SK-N-SH (cell line): ENCODE measurements at regions not wholly inside any gene's neighbourhood (a gene's known extent, or its start where the extent isn't known, plus 50 kb on each side); places are given as distances from the start of the nearest gene placed in this dataset.

Source experiments
- CTCF ChIA-PET: fragments of 300-600, 350-600 bp; formaldehyde crosslinking; extraction: SDS; loops from one replicate; lab custom pipeline; 2021; lab: Yijun Ruan, JAX
- POLR2A ChIA-PET: fragments of 350-600 bp; sonication (Branson Sonifier 250); formaldehyde crosslinking; extraction: SDS; loops from one replicate; lab custom pipeline; 2020; ENCODE audit warnings: antibody characterized with exemption, inconsistent platforms; lab: Yijun Ruan, JAX
- DNase-seq: peaks from one replicate; pipeline ENCODE4 v3.0.0; 2012
- H2AFZ ChIP-seq: fragments of 200-600 bp; sonication (generic); 2 replicates; pipeline ENCODE4 v1.8.1; 2016; ENCODE audit warnings: antibody characterized with exemption, mild to moderate bottlenecking, low read depth
- H3F3A ChIP-seq: fragments of 200-600 bp; sonication (generic); replicated peaks from 2 replicates; pipeline ENCODE3; 2016; ENCODE audit warnings: antibody characterized with exemption, mild to moderate bottlenecking; ENCODE audit not compliant: insufficient read depth
- H3K27ac ChIP-seq, 2 experiments: fragments of 200-500 bp in 1 of 2; fragments of 200-600 bp in 1 of 2; sonication (Bioruptor generic) in 1 of 2; sonication (generic), shearing (Covaris generic) in 1 of 2; 2 replicates each; pipeline versions ENCODE4 v1.5.1 to v1.6.1; 2014 to 2016; ENCODE audit warnings: low read depth in 2 of 2, inconsistent platforms in 1 of 2, low read length in 1 of 2, mild to moderate bottlenecking in 1 of 2, mixed read lengths in 1 of 2
- H3K27me3 ChIP-seq: fragments of 200-600 bp; sonication (generic), shearing (Covaris generic); 2 replicates; pipeline ENCODE4 v1.6.1; 2016; ENCODE audit warnings: mixed run types; ENCODE audit not compliant: insufficient read depth
- H3K36me3 ChIP-seq, 2 experiments: fragments of 200-500 bp in 1 of 2; fragments of 200-600 bp in 1 of 2; sonication (Bioruptor generic) in 1 of 2; sonication (generic) in 1 of 2; replicated peaks in 1 of 2; 2 replicates each; pipeline versions ENCODE3 to v1.5.1; 2014 to 2016; ENCODE audit warnings: low read length in 1 of 2, mild to moderate bottlenecking in 1 of 2; ENCODE audit not compliant: insufficient read depth in 2 of 2, control insufficient read depth in 1 of 2
- H3K4me1 ChIP-seq, 2 experiments: fragments of 200-500 bp in 1 of 2; fragments of 200-600 bp in 1 of 2; sonication (Bioruptor generic) in 1 of 2; sonication (generic), shearing (Covaris generic) in 1 of 2; 2 replicates each; pipeline versions ENCODE4 v1.5.1 to v1.6.1; 2014 to 2016; ENCODE audit warnings: low read depth in 1 of 2, low read length in 1 of 2, mixed run types in 1 of 2; ENCODE audit not compliant: insufficient read depth in 2 of 2, control insufficient read depth in 1 of 2
- H3K4me2 ChIP-seq: fragments of 200-600 bp; sonication (generic), shearing (Covaris generic); 2 replicates; pipeline ENCODE4 v1.6.1; 2017; ENCODE audit warnings: mixed run types
- H3K4me3 ChIP-seq, 2 experiments: fragments of 200-500 bp in 1 of 2; fragments of 200-600 bp in 1 of 2; sonication (Bioruptor generic) in 1 of 2; sonication (generic), shearing (Covaris generic) in 1 of 2; 2 replicates each; pipeline versions ENCODE4 v1.5.1 to v1.8.1; 2014 to 2016; ENCODE audit warnings: low read depth in 2 of 2, inconsistent platforms in 1 of 2, low read length in 1 of 2, mild to moderate bottlenecking in 1 of 2, mixed read lengths in 1 of 2, moderate library complexity in 1 of 2
- H3K79me2 ChIP-seq: fragments of 200-600 bp; sonication (generic); 2 replicates; pipeline ENCODE4 v1.8.1; 2017; ENCODE audit warnings: mild to moderate bottlenecking; ENCODE audit not compliant: insufficient read depth
- H3K9ac ChIP-seq: fragments of 200-600 bp; sonication (generic); 2 replicates; pipeline ENCODE4 v1.6.1; 2017; ENCODE audit warnings: mixed run types
- H3K9me2 ChIP-seq: fragments of 200-600 bp; sonication (generic); 2 replicates; pipeline ENCODE4 v1.6.1; 2017; ENCODE audit warnings: mixed run types
- H3K9me3 ChIP-seq: fragments of 200-600 bp; sonication (generic); 2 replicates; pipeline ENCODE4 v1.6.1; 2017; ENCODE audit warnings: mixed run types, mild to moderate bottlenecking, moderate library complexity
- H4K20me1 ChIP-seq: fragments of 200-600 bp; sonication (generic); 2 replicates; pipeline ENCODE4 v1.6.1; 2017; ENCODE audit warnings: mild to moderate bottlenecking, mixed run types; ENCODE audit not compliant: insufficient read depth
- ELF1 ChIP-seq: IDR thresholded peaks from 2 replicates; pipeline ENCODE4 v1.4.0; 2012
- EP300 ChIP-seq, 2 experiments: IDR thresholded peaks; 2 replicates each; pipeline versions ENCODE4 v1.4.0 to v1.6.1; 2012; ENCODE audit warnings: borderline replicate concordance in 1 of 2, low read depth in 1 of 2, low read length in 1 of 2
- EZH2phosphoT487 ChIP-seq: fragments of 200-600 bp; sonication (generic); IDR thresholded peaks from 2 replicates; pipeline ENCODE4 v1.6.1; 2017; ENCODE audit warnings: low read depth, mixed run types, mild to moderate bottlenecking, antibody characterized with exemption, moderate library complexity, borderline replicate concordance
- GABPA ChIP-seq: IDR thresholded peaks from 2 replicates; pipeline ENCODE4 v1.4.0; 2012; ENCODE audit warnings: low read depth, mild to moderate bottlenecking
- GATA2 ChIP-seq: sonication (generic); formaldehyde crosslinking; IDR thresholded peaks from 2 replicates; pipeline ENCODE4 v1.5.0; 2020; ENCODE audit warnings: mild to moderate bottlenecking, missing genetic modification reagents
- MXI1 ChIP-seq: IDR thresholded peaks from 2 replicates; pipeline ENCODE4 v1.6.1; 2012; ENCODE audit warnings: mild to moderate bottlenecking, low read depth, low read length, improper control_type of control experiment
- POLR2AphosphoS5 ChIP-seq: IDR thresholded peaks from 2 replicates; pipeline ENCODE4 v1.6.1; 2012; ENCODE audit warnings: low read depth, low read length
- RCOR1 ChIP-seq: fragments of 150-350 bp; IDR thresholded peaks from 2 replicates; pipeline ENCODE4 v1.6.1; 2017; ENCODE audit warnings: antibody characterized with exemption, low read length
- RFX5 ChIP-seq: IDR thresholded peaks from 2 replicates; pipeline ENCODE4 v1.6.1; 2012; ENCODE audit warnings: mild to moderate bottlenecking, improper control_type of control experiment, low read length
- TEAD4 ChIP-seq: IDR thresholded peaks from 2 replicates; pipeline ENCODE4 v1.4.0; 2012; ENCODE audit warnings: mild to moderate bottlenecking, borderline replicate concordance; ENCODE audit not compliant: insufficient read depth
- YY1 ChIP-seq: IDR thresholded peaks from 2 replicates; pipeline ENCODE4 v1.4.0; 2012; ENCODE audit warnings: low read depth, mild to moderate bottlenecking
- whole genome bisulfite sequencing: methylation state at CpG from one replicate; pipeline ENCODE4 v1.1.6; 2017; ENCODE audit warnings: low lambda C conversion rate; 5-methylcytosine and 5-hydroxymethylcytosine counted together
- TF ChIP-seq, protein P1 (sequence below): fragments of 150-350 bp; IDR thresholded peaks from 2 replicates; pipeline ENCODE4 v1.6.1; 2016; ENCODE audit warnings: mild to moderate bottlenecking, low read depth, low read length
- TF ChIP-seq, protein P2 (sequence below): fragments of 200-600 bp; sonication (generic); IDR thresholded peaks from 2 replicates; pipeline ENCODE4 v1.6.1; 2017; ENCODE audit warnings: antibody characterized with exemption, mild to moderate bottlenecking, moderate library complexity
- TF ChIP-seq, protein P3 (sequence below): IDR thresholded peaks from 2 replicates; pipeline ENCODE4 v1.4.0; 2012; ENCODE audit warnings: low read depth, borderline replicate concordance

DNA sequence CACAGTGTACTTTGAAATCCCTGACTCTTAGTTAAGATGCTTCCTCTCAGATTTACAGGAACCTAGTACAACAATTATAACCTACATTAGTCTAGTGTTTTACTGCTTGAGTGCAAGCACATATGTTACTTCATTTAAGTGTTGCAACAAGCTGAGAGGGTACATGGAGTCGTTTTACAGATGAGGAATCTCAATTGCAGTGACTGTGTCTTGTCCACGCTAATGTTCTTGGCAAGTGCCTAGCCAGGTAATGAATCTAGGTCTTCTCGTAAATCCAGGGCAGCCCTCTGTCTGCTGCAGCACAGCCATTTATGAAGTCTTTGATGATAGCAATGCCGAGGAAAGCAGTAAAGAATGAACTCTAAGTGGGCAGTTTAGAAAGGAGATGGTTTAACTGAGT is 384.4 kb upstream of the ARPP21 start:
- no peak for DNase-seq
- Histone ChIP-seq H3K36me3 (no peaks in the 10 kb centered on the region), H3K4me2 (no peak overlapping the region), H4K20me1 (no peaks in the 10 kb centered on the region), H3K9me3 (no peaks in the 10 kb centered on the region), H3F3A (no peaks in the 10 kb centered on the region), H3K79me2 (no peaks in the 10 kb centered on the region), H3K4me1 (peaks cover 0 to 2% of the 10 kb centered on the region in 2 experiments; a peak in 2 of 4 replicates), H3K9me2 (no peaks in the 10 kb centered on the region), H3K27me3 (no peaks in the 10 kb centered on the region), H3K9ac (no peak overlapping the region), H2AFZ (no peak overlapping the region), H3K27ac (no peak overlapping the region), H3K4me3 (no peak overlapping the region)
- TF ChIP-seq ELF1 (no peak), TEAD4 (no peak), RFX5 (no peak), GABPA (no peak), RCOR1 (no peak), EZH2phosphoT487 (no peak), GATA2 (CRISPR knock-in tag) (no peak), MXI1 (no peak), POLR2AphosphoS5 (no peak)
- TF ChIP-seq, protein P1, sequence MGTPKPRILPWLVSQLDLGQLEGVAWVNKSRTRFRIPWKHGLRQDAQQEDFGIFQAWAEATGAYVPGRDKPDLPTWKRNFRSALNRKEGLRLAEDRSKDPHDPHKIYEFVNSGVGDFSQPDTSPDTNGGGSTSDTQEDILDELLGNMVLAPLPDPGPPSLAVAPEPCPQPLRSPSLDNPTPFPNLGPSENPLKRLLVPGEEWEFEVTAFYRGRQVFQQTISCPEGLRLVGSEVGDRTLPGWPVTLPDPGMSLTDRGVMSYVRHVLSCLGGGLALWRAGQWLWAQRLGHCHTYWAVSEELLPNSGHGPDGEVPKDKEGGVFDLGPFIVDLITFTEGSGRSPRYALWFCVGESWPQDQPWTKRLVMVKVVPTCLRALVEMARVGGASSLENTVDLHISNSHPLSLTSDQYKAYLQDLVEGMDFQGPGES, result no peak
- WGBS, result 52% methylated on average over 4 of the region's 4 CpGs
- ChIA-PET CTCF (no interaction called here), POLR2A (no interaction called here)

DNA sequence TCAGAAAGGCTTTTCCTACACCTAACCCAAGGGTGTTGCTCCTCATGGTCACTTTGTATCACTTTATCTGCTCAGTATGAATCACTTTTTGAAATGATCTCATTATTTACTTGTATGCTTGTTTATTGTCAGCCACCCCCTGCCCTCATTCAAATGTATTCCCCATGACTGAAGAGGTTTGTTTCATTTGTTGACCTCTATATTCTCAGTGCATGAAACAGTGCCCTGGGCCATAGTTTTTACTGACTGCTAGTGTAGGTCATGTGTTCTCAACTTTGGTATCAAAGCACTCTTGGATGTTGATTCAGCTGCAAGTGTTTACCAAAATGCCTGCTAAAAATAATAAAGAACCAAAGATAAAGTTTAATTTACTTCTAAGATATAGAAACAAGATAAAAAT is 381.7 kb upstream of the ARPP21 start:
- Histone ChIP-seq H3K4me1 (no peaks in the 10 kb centered on the region), H3K79me2 (no peaks in the 10 kb centered on the region), H4K20me1 (no peaks in the 10 kb centered on the region), H3K27me3 (no peaks in the 10 kb centered on the region), H3K27ac (no peak overlapping the region), H3K4me2 (no peak overlapping the region), H3K9me2 (no peaks in the 10 kb centered on the region)
- CTCF ChIA-PET, result no interaction called here
- no peak for TF ChIP-seq EP300 (IDR thresholded peaks at IDR 0.05; ENCODE audit: borderline replicate concordance in 1 of 2, low read depth in 1 of 2, low read length in 1 of 2)
- TF ChIP-seq, protein P2, sequence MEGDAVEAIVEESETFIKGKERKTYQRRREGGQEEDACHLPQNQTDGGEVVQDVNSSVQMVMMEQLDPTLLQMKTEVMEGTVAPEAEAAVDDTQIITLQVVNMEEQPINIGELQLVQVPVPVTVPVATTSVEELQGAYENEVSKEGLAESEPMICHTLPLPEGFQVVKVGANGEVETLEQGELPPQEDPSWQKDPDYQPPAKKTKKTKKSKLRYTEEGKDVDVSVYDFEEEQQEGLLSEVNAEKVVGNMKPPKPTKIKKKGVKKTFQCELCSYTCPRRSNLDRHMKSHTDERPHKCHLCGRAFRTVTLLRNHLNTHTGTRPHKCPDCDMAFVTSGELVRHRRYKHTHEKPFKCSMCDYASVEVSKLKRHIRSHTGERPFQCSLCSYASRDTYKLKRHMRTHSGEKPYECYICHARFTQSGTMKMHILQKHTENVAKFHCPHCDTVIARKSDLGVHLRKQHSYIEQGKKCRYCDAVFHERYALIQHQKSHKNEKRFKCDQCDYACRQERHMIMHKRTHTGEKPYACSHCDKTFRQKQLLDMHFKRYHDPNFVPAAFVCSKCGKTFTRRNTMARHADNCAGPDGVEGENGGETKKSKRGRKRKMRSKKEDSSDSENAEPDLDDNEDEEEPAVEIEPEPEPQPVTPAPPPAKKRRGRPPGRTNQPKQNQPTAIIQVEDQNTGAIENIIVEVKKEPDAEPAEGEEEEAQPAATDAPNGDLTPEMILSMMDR, result no peak
- TF ChIP-seq, protein P3, sequence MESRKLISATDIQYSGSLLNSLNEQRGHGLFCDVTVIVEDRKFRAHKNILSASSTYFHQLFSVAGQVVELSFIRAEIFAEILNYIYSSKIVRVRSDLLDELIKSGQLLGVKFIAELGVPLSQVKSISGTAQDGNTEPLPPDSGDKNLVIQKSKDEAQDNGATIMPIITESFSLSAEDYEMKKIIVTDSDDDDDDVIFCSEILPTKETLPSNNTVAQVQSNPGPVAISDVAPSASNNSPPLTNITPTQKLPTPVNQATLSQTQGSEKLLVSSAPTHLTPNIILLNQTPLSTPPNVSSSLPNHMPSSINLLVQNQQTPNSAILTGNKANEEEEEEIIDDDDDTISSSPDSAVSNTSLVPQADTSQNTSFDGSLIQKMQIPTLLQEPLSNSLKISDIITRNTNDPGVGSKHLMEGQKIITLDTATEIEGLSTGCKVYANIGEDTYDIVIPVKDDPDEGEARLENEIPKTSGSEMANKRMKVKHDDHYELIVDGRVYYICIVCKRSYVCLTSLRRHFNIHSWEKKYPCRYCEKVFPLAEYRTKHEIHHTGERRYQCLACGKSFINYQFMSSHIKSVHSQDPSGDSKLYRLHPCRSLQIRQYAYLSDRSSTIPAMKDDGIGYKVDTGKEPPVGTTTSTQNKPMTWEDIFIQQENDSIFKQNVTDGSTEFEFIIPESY, result no peak
- TF ChIP-seq YY1, result no peak
- TF ChIP-seq ELF1, result no peak
- no peak for TF ChIP-seq TEAD4
- TF ChIP-seq EZH2phosphoT487, result no peak
- no peak for TF ChIP-seq GABPA
- TF ChIP-seq, all 33 proteins: peak for 0
- POLR2A ChIA-PET, result no interaction called here
- no peaks in the 10 kb centered on the region for H3K9me3 ChIP-seq
- no peak overlapping the region for H2AFZ ChIP-seq
- no peak overlapping the region for H3K9ac ChIP-seq
- no peaks in the 10 kb centered on the region for H3F3A ChIP-seq
- H3K36me3 ChIP-seq, result no peaks in the 10 kb centered on the region
- no peak overlapping the region for H3K4me3 ChIP-seq
- DNase-seq, result no peak
